ENCODE measurements at regions not wholly inside any gene's neighbourhood (a gene's known extent, or its start where the extent isn't known, plus 50 kb on each side); places are given as distances from the start of the nearest gene placed in this dataset.

- H3K4me1 Mint-ChIP-seq, result peaks cover 20% of the 10 kb centered on the region
- H3K9me3 Mint-ChIP-seq (ENCODE audit: insufficient read depth), result no peaks in the 10 kb centered on the region
- Histone ChIP-seq H3K4me2 (replicated peaks; ENCODE audit: low read depth, low read length, poor library complexity, severe bottlenecking) (no peak overlapping the region), H3K36me3 (replicated peaks in 1 of 2; ENCODE audit: control extremely low read depth in 1 of 2, control insufficient read depth in 1 of 2, extremely low read depth in 1 of 2, insufficient read depth in 2 of 2, low read length in 1 of 2) (no peaks in the 10 kb centered on the region), H3K27me3 (replicated peaks in 1 of 4; ENCODE audit: control extremely low read depth in 1 of 4, control insufficient read depth in 3 of 4, insufficient read depth in 4 of 4, low read length in 3 of 4) (no peaks in the 10 kb centered on the region), H3K27ac (ENCODE audit: low read length in 2 of 2) (no peak overlapping the region), H3K9ac (ENCODE audit: low read length) (no peak overlapping the region), H4K20me1 (ENCODE audit: control insufficient read depth, insufficient read depth, low read length, poor library complexity, severe bottlenecking) (no peaks in the 10 kb centered on the region), H3K4me3 (ENCODE audit: control extremely low read depth in 1 of 5, extremely low read depth in 1 of 5, insufficient read depth in 1 of 5, low read depth in 2 of 5, low read length in 4 of 5) (no peak overlapping the region), H3K79me2 (ENCODE audit: control insufficient read depth, insufficient read depth, low read length) (no peaks in the 10 kb centered on the region), H2AFZ (ENCODE audit: insufficient read depth, low read depth, low read length, poor library complexity, severe bottlenecking) (no peak overlapping the region), H3K9me3 (ENCODE audit: control extremely low read depth in 1 of 3, control insufficient read depth in 2 of 3, insufficient read depth in 1 of 3, low read length in 2 of 3) (no peaks in the 10 kb centered on the region), H3K4me1 (ENCODE audit: control insufficient read depth in 2 of 2, insufficient read depth in 2 of 2, low read length in 2 of 2) (peaks cover 7 to 14% of the 10 kb centered on the region in 2 donors)
- ATAC-seq (ENCODE audit: low read depth), result no peak
- TF ChIP-seq CTCF (IDR thresholded peaks at IDR 0.05), result no peak
- TF ChIP-seq EZH2 (IDR thresholded peaks at IDR 0.05; ENCODE audit: borderline replicate concordance, insufficient read depth, low read depth, low read length, poor library complexity, severe bottlenecking), result no peak
- ChIA-PET CTCF (interaction anchor here (2.0 to 3.0 kb wide), 3 partner anchors 32 to 120 kb away, joined by 5 to 10 read pairs (median 5); no protein-coding TSS in a partner anchor), POLR2A (no interaction called here)
- DNase-seq, result no peak
- H3K4me3 Mint-ChIP-seq, result no peak overlapping the region
- no peak overlapping the region for H3K27ac Mint-ChIP-seq
- intact Hi-C loops (cut with micrococcal nuclease), result no loop called here
- no peaks in the 10 kb centered on the region for H3K27me3 Mint-ChIP-seq
These were observed 83.2 kb upstream of the EED start for GRCh38 chr11:86161336-86161735.

GRCh38 chr11:86160541-86161149 is 83.9 kb upstream of the EED start:
- no CpG with 5 or more reads among the region's 1 CpG for WGBS (ENCODE audit: insufficient coverage)
- Histone ChIP-seq H3K27ac (ENCODE audit: low read length in 2 of 2) (no peak overlapping the region), H3K4me3 (ENCODE audit: control extremely low read depth in 1 of 5, extremely low read depth in 1 of 5, insufficient read depth in 1 of 5, low read depth in 2 of 5, low read length in 4 of 5) (no peak overlapping the region), H3K27me3 (replicated peaks in 1 of 4; ENCODE audit: control extremely low read depth in 1 of 4, control insufficient read depth in 3 of 4, insufficient read depth in 4 of 4, low read length in 3 of 4) (no peaks in the 10 kb centered on the region), H3K9me3 (ENCODE audit: control extremely low read depth in 1 of 3, control insufficient read depth in 2 of 3, insufficient read depth in 1 of 3, low read length in 2 of 3) (no peaks in the 10 kb centered on the region), H2AFZ (ENCODE audit: insufficient read depth, low read depth, low read length, poor library complexity, severe bottlenecking) (no peak overlapping the region), H3K4me2 (replicated peaks; ENCODE audit: low read depth, low read length, poor library complexity, severe bottlenecking) (no peak overlapping the region), H4K20me1 (ENCODE audit: control insufficient read depth, insufficient read depth, low read length, poor library complexity, severe bottlenecking) (no peaks in the 10 kb centered on the region), H3K79me2 (ENCODE audit: control insufficient read depth, insufficient read depth, low read length) (no peaks in the 10 kb centered on the region), H3K9ac (ENCODE audit: low read length) (no peak overlapping the region), H3K4me1 (ENCODE audit: control insufficient read depth in 2 of 2, insufficient read depth in 2 of 2, low read length in 2 of 2) (peaks cover 7 to 14% of the 10 kb centered on the region in 2 donors), H3K36me3 (replicated peaks in 1 of 2; ENCODE audit: control extremely low read depth in 1 of 2, control insufficient read depth in 1 of 2, extremely low read depth in 1 of 2, insufficient read depth in 2 of 2, low read length in 1 of 2) (no peaks in the 10 kb centered on the region)
- Mint-ChIP-seq H3K4me1 (peaks cover 20% of the 10 kb centered on the region), H3K9me3 (ENCODE audit: insufficient read depth) (no peaks in the 10 kb centered on the region), H3K27ac (no peak overlapping the region), H3K4me3 (no peak overlapping the region), H3K27me3 (no peaks in the 10 kb centered on the region)
- DNase-seq (no peak), ATAC-seq (ENCODE audit: low read depth) (no peak)
- intact Hi-C loops (cut with micrococcal nuclease), result no loop called here
- TF ChIP-seq CTCF (IDR thresholded peaks at IDR 0.05), result no peak
- no peak for TF ChIP-seq EZH2 (IDR thresholded peaks at IDR 0.05; ENCODE audit: borderline replicate concordance, insufficient read depth, low read depth, low read length, poor library complexity, severe bottlenecking)
- ChIA-PET POLR2A (no interaction called here), CTCF (interaction anchor here (2.0 to 3.0 kb wide), 3 partner anchors 33 to 119 kb away, joined by 5 to 10 read pairs (median 5); no protein-coding TSS in a partner anchor)
